LNCaP clone FGC (cell line): ENCODE measurements at regions not wholly inside any gene's neighbourhood (a gene's known extent, or its start where the extent isn't known, plus 50 kb on each side); places are given as distances from the start of the nearest gene placed in this dataset.

ENCODE experiments used
- DNase-seq: peaks from one replicate; pipeline ENCODE4 v3.0.0-alpha.2; 2011; ENCODE audit warnings: low read depth
- H3K4me3 ChIP-seq: 2 replicates; pipeline ENCODE4 v1.5.1; 2011; ENCODE audit warnings: mild to moderate bottlenecking, low read depth, low read length, control low read depth
- TF ChIP-seq, protein P1 (sequence below): IDR thresholded peaks from 2 replicates; pipeline ENCODE4 v1.5.1; 2012; ENCODE audit warnings: mild to moderate bottlenecking; ENCODE audit not compliant: control insufficient read depth, insufficient read depth; ENCODE audit errors: extremely low read depth

DNA sequence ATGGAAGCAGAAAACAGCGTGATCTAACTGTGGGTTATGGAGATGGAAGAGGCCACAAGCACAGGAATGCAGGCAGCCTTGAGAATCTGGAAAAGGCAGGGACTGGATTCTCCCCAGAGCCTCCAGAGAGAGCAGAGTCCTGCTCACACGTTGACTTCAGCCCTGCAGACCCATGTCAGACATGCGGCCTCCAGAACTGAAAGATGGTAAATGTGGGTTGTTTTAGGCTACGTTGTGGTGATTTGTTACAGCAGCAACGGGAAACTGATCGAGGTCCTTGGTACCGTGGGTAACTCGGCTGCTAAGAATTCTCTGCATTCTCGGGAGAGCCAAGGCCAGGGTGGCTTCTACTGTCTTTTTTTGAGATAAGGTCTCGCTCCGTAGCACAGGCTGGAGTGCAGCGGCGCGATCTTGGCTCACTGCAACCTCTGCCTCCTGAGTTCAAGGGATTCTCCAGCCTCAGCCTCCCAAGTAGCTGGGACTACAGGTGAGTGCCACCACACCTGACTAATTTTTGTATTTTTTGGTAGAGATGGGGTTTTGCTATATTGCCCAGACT lies 97.1 kb downstream of the ACKR3 start:
- no peak overlapping the region for H3K4me3 ChIP-seq
- TF ChIP-seq, protein P1, sequence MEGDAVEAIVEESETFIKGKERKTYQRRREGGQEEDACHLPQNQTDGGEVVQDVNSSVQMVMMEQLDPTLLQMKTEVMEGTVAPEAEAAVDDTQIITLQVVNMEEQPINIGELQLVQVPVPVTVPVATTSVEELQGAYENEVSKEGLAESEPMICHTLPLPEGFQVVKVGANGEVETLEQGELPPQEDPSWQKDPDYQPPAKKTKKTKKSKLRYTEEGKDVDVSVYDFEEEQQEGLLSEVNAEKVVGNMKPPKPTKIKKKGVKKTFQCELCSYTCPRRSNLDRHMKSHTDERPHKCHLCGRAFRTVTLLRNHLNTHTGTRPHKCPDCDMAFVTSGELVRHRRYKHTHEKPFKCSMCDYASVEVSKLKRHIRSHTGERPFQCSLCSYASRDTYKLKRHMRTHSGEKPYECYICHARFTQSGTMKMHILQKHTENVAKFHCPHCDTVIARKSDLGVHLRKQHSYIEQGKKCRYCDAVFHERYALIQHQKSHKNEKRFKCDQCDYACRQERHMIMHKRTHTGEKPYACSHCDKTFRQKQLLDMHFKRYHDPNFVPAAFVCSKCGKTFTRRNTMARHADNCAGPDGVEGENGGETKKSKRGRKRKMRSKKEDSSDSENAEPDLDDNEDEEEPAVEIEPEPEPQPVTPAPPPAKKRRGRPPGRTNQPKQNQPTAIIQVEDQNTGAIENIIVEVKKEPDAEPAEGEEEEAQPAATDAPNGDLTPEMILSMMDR: no peak
- no peak for DNase-seq

DNA sequence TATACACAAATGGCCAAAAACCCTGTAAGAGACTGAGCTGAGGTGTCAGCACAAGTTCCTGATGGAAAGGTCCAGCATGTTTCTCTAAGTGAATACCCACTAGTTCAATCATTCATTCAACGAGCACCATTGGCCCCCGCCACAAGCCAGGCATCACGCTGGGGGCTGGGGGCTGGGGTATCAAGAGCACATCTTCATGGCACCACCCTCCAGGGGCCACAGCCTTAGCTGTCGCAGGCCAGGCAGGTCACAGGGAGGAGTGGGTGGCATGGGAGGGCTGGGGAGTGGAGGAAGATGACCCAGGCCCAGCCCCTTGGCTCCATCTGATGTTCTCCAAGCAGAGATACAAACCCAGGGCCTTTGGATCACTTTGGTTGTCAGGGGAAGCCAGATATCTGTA lies 97.9 kb downstream of the ACKR3 start:
- TF ChIP-seq, protein P1: no peak
- no peak for DNase-seq
- H3K4me3 ChIP-seq: no peak overlapping the region

DNA sequence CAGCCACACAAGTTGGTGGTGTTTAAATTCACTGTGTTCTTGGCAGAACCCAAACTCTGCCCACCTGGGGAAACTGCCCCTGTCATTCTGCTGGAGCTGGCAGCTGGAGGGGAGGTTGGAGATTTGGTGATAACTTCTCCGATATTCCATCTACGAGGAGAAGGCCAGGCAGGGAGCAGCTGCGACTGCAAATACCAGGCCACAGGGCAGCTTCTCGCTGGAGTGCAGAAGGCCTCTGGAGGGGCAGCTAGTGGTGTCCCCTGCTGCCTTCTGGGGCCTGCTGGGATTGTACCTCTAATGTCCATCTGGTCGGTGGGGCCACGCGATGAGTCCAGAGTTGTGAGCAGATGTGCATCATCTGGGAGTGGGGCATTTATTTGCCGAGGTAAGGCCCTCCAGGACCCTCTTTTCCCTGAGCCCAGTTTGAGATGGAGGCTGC lies 98.9 kb downstream of the ACKR3 start:
- H3K4me3 ChIP-seq: no peak overlapping the region
- TF ChIP-seq, protein P1: no peak
- no peak for DNase-seq

DNA sequence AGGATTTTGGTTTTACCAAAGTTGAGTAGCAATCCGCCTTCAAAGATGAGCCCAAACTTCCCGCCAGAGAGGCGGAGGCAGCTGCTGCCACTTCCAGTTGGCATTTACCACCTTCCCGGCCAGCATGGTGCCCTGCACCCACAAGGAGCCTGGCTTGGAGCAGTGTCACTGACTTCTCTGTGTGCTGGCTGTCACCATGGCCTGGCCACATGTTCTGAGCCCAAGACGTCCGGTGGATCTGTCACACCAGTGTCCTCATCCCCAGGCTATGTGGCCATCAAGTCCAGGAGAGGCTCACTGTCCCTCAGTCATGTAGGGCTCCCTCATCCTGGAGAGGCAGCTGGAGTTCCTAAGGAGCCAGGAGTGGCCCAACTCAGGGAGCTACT lies 100.6 kb downstream of the ACKR3 start:
- H3K4me3 ChIP-seq: no peak overlapping the region
- DNase-seq: no peak
- TF ChIP-seq, protein P1: no peak

DNA sequence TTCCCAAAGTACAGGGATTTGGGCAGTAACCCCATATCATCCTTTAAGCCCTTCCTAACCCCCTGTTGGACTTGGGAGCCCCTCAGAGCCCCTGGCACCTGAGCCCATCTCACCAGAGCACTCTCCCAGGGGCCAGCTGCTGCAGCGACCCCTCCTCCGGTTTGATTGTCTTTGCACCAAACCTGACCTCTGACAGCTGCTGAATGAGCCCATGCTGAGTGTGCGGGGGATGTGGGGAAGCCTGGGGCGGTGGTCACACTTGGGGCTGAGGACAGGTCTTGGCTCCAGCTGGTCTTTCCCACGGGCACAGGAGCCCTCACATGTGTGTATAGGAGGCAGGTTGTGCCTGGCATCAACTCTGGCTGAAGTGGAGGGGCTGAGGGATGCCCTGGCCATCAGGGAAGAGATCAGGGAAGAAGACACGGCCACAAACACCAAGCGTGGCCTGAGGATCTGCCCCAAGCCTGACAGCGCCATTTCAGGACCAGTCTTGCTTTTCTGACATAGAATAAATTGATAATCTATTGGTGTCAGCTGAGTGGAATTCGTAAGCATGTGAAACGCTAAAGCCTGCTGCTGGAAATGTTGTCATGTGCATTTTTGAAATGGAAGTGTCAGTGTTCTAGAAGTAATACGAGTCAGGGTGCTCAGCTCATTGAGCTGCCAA lies 102.4 kb downstream of the ACKR3 start:
- TF ChIP-seq, protein P1: no peak
- no peak overlapping the region for H3K4me3 ChIP-seq
- no peak for DNase-seq

GRCh38 chr2:236672606-236673005 lies 103.0 kb downstream of the ACKR3 start:
- TF ChIP-seq, protein P1: no peak
- DNase-seq: no peak
- no peak overlapping the region for H3K4me3 ChIP-seq

DNA sequence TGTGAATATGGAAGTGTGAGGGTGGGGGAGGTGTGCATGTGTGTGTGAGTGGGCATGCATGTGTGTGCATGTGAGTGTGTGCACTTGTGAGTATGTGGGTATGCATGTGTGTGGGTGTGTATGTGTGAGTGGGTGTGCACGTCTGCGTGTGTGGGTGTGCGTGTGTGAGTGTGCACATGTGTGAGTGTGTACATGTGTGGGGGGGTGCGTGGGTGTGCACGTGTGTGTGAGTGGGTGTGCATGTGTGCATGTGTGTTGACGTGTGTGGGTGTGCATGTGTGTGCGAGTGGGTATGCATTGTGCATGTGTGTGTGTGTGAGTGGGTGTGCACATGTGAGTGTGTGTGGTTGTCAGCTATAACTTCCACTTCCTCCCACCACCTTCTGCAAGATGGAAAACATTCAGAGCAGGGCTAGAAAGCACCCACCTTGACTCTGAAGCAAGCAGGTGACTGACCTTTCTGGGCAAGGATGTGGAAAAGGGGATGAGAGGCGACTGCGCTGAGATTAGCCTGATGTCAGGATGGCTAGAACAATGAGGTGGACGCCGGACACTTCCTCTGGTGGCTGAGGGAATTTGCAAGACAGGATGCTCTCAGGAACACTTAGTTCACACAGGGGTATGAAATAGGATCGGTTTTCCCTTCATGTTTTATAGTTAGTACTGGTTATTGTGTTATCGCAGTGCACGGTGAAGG lies 103.6 kb downstream of the ACKR3 start:
- TF ChIP-seq, protein P1: no peak
- DNase-seq: no peak
- H3K4me3 ChIP-seq: no peak overlapping the region
